ENCODE measurements at regions not wholly inside any gene's neighbourhood (a gene's known extent, or its start where the extent isn't known, plus 50 kb on each side); places are given as distances from the start of the nearest gene placed in this dataset.
"Not testable (repeated sequence)": the region's sequence is repeated elsewhere in the genome, so short reads cannot be mapped to it uniquely, and the experiment has no call there.

DNA sequence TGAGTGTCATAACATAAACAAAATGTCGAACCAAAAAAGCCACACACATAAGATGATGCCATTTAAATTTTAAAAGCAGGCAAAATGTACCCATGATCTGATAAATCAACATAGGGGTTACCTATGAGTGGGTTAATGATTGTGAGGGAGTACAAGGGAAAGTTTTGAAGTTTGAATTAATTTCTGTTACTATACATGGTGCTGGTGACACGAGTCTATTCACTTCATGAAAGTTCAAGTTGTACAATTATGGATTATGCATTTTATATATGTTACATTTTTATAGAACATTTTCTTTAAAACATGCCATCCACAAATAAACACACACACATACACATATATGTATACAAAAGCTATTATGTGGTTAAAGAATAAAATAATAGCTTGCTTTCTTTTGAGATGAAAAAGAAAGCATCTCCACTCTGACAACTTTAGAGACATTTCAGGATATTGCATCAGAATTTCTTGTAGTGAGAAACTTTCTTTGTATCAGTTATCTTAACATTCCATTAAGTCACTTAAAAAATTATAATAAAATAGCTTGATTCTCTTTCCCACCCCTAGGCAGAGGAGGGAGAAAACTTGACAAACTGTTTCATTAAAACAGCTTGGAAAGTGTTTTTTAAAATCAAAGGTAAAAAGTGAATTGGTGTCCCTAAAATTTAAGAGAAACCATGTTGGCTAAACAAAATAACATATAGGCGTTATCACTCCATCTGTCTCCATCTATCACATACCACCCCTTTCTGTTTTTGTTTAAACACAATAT lies 891.8 kb upstream of the NDST4 start:
- DNase-seq, result no peak

DNA sequence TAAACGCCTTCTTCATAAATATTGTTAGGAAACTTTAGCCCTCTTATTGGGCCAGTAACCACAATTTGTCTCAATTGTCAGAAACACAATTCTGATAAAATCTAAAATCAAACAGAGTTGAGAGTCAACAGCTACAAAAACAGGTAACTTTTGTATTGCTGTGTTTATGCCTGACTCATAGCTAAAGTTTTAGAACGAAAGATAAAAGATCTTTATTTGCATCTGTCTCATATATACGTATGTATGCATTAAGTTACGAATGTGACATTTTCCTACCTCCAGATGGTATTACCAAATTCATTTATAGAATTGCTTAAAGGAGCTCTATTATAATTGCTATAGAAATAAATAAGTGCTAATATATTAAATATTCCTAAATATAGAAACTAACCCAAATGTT lies 887.9 kb upstream of the NDST4 start:
- DNase-seq, result no peak

DNA sequence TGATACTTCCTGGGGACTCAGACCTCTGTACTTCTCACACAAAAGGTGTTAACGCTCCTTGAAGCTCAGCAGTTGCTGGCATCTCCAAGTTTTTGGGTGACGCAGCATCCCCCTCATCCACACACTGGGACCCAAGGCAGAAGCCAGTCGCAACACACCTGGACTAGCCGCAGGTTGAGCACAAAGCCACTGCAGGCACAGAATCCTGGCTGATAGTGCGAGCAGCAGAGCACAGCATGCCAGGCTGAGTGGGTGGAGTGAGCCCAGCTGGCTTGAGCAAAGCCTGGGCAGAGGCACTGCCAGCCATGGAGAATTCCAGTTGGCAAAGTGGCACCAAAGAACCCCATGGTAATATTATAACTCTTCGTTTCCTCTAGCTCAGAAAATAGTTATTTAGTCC lies 873.2 kb upstream of the NDST4 start:
- no peak for DNase-seq

DNA sequence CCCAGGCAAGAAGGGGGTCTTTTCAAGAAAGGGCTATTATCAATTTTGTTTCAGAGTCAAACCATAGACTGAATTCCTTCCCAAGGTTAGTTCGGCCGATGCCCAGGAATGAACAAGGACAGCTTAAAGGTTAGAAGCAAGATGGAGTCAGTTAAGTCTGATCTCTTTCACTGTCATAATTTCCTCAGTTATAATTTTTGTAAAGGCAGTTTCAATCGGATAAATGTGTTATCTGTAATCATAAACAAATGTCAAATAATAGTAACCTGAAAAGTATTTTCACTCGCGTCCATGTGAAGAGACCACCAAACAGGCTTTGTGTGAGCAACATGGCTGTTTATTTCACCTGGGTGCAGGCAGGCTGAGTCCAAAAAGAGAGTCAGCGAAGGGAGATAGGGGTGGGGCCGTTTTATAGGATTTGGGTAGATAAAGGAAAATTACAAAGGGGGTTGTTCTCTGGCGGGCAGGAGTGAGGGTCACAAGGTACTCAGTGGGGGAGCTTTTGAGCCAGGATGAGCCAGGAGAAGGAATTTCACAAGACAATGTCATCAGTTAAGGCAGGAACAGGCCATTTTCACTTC lies 862.1 kb upstream of the NDST4 start:
- DNase-seq, result not testable (repeated sequence)

DNA sequence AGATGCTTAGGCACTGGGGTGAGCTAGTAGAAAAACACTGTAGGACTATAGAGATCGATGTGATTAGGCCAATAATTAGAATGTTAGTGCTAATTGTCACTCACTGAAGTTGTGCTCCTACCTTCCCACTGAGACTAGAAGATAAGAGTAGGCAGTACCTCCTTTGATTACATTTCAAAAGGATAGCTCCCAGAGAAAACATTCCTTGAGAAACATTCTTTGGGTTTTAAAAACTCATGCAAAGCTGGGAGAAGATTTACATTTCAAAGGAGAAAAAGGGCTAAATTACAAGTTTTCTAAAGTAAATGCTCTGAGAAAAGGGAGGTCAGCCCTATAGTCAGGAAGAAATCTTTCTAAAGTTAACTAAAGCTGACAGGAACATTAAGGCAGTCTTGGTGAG lies 860.3 kb upstream of the NDST4 start:
- DNase-seq, result no peak

DNA sequence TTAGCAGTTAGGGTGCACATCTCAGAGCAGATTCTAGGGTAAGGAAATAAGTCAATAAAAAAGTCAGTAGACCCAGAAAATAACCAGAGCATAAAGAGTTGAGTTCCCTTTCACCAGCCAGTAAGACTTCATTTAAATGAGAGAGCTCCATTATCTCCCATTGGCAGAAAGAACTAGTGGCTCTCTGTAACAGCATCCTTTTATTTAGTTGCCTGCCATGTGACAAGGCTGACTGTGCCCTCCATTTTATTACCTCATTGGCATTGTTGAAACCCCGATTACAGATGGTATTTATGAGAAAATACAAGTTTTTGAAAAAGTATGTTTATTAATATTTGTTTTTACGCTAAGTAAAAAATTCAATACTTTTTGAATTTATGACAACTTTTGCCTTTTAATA lies 859.5 kb upstream of the NDST4 start:
- DNase-seq, result no peak

DNA sequence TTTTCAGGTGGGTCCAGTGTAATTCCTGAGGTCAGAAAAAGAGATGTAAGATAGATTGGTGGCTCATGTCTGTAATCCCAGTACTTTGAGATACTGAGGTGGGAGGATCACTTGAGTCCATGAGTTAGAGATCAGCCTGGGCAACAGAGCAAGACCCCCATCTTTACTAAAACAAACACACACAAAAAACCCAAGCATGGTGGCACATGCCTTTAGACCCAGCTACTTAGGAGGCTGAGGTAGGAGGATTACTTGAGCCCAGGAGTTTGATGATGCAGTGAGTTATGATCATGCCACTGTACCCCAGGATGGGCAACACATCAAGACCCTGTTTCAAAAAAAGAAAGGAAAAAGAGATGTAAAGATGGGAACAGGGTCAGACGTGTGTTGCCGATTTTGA lies 857.4 kb upstream of the NDST4 start:
- no peak for DNase-seq

DNA sequence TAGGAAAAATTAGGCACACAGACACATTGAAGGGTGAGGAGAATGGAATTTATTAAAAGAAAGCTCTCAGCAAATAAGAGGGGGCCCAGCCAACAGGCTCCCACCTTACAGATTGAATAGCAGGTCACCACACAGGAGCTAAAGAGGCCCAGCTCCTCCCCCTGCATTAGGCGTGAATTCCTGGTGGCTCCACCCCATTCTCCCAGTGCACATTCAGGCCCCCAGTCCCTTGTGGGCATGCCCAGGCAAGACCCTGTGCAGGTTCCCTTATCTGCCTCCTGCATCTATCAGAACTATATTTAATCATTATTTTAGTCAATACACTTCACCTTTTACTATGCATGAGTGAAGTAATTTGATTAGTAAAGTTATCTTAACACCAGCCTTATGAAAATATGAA lies 856.3 kb upstream of the NDST4 start:
- DNase-seq, result no peak

DNA sequence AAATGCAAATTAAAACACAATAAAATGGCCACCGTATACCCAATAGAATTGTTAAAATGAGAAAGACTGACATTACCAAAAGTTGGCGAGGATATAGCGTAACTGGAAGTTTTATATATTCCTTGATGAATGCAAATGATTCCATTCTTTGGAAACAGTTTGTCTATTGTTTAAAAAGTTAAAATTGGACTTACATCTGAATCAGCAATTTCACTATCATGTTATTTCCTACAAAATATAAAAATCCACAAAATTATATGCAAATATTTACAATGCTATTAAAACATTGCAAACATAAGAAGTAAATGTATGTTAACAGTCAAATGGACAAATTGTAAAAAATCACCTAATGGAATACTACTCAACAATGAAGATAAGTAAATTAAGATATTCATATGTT lies 852.2 kb upstream of the NDST4 start:
- DNase-seq, result no peak

DNA sequence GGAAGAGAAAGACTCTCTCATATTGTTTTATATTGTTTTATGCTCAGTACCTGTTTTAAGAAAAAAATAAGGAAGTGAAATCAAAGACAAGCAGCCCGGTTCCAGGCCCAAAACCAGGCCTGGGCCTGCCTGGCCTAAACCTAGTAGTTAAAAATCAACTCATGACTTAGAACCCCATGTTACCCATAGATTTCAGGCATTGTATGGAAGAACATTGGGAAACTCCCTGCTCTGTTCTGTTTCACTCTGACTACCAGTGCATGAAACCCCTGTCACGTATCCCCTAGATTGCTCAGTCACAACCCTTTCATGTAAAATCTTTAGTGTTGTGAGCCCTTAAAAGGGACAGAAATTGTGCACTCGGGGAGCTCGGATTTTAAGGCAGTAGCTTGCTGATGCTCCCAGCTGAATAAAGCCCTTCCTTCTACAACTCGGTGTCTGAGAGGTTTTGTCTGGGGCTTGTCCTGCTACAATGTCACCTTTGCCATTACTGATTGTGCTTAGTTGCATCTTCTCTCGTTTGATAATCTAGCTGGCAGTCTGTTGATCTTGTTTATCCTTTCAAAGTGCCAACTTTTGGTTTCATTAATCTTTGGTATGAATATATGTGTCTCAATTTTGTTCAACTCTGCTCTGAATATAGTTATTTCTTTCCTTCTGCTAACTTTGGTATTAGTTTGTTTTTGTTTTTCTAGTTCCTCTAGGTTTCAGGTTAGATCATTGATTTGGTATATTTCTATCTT lies 842.8 kb upstream of the NDST4 start:
- not testable (repeated sequence) for DNase-seq

DNA sequence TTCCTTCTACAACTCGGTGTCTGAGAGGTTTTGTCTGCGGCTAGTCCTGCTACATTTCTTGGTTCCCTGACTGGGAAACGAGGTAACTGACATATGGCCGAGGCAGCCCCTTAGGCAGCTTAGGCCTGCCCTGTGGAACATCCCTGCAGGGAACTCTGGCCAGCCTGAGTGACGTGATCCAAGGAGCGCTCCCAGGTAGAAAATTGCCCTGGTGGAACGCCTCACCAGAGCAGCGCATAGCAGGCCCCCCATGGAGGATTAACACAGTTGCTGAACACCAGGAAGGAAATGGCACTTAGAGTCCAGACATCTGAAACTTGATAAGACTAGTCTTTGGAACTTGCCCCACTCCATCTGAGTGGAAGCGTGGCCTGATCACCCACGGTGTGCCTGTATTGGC lies 837.4 kb upstream of the NDST4 start:
- no peak for DNase-seq

DNA sequence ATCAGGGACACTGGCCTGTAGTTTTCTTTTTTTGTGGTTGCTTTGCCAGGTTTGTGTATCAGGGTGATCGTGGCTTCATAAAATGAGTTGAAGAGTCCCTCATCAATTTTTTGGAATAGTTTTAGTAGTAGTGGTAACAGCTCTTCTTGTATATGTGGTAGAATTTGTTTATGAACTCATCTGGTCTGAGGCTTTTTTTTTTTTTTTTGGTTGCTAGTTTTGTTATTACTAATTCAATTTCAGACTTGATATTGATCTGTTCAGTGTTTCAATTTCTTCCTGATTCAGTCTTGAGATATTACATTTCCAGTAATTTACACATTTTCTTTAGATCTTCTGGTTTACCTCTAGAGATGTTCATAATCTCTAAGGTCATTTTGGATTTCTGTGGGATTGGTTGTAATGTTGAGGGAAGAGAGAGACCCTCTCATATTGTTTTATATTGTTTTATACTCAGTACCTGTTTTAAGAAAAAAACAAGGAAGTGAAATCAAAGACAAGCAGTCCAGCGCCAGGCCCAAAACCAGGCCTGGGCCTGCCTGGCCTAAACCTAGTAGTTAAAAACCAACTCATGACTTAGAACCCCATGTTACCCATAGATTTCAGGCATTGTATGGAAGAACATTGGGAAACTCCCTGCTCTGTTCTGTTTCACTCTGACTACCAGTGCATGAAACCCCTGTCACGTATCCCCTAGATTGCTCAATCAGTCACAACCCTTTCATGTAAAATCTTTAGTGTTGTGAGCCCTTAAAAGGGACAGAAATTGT lies 836.7 kb upstream of the NDST4 start:
- not testable (repeated sequence) for DNase-seq

DNA sequence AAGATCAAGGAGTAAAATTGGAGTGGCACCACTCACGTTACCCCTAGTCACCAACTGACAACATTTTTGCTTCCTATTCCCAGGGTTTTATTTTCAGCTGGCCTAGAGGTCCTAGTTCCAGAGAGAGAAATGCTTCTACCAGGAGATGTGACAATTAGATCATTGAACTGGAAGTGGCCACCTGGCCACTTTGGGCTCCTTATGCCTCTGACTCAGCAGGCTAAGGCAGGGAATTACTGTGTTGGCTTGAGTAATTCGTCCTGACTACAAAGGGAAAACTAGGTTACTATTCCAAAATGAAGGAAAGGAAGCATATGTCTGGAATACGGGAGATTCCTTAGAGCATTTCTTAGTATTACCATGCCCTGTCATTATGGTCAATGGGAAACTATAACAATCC lies 831.6 kb upstream of the NDST4 start:
- no peak for DNase-seq

DNA sequence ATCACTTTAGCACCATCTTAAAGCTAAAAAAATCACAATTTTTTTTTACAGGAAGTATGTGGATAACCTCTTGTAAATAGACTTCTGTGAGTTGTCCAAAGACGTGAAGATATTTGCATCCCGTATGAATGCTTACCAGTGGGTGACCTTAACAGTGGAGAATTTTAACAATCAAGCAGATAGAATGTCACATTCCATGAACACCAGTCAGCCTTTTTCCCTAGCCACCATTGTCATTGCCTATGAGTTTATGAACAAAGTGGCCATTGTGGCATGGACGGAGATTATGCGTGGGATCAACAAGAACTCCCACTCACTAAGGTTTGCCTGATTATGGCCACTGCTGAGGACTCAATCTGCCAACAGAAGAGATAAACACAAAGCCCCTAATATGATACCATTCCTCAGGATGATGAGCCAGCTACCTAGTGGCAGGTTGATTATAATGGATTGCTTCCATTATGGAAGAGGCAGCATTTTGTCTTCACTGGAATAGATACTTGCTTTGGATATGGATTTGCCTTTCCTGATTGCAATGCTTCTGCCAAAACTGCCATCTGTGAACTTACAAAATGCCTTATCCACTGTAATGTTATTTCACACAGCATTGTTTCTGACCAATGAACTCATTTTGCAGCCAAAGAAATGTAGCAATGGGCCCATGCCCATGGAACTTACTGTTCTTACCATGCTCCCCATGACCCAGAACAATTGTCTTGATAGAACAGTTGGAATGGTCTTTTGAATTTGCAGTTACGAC lies 830.9 kb upstream of the NDST4 start:
- DNase-seq, result no peak

DNA sequence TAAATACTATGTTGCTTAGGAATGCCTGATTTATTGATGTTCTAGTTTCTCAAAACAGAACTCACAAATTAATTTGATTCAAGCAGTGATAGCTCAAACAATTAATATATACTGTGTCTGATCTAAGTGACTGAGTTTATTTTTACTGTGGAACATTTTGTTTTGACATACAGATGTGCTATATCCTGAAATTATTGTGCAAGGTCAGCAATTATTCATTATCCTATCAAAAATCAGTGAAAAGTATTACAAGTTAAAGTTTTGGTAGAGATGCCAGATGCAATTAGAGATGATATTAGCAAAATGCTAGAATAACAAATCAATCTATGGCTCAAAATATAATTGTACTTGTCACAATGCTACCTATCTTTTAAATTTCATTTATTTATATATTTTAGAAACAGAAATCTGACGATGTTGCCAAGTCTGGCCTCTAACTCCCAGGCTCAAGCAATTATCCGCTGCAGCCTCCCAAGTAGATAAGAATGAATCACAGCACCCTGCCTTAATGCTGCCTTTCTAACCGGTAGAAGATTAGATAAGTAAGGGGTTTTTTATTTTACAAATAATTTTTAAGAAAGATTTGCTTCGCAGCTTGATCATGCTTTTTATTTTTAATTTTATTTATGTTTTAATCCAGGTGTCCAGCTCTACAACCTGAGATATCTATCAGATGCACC lies 825.5 kb upstream of the NDST4 start:
- no peak for DNase-seq

DNA sequence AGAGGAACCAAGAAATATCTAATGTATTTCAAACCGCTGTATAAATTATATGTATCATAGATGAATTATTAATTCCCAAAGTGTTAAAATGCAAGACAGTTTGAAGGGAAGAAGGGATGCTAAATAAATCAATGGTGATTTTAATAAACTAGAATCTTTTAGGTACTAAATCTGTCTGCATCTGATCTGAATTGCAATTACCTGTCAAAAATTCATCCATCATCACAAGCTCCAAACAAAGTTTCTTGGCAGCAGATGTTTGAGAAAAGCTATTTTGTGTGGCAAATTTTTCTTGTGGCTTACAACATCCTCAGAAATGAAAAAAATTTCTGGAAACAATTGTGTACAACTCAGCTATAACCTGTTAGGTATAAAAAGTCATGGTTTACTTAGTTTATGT lies 816.0 kb upstream of the NDST4 start:
- no peak for DNase-seq

DNA sequence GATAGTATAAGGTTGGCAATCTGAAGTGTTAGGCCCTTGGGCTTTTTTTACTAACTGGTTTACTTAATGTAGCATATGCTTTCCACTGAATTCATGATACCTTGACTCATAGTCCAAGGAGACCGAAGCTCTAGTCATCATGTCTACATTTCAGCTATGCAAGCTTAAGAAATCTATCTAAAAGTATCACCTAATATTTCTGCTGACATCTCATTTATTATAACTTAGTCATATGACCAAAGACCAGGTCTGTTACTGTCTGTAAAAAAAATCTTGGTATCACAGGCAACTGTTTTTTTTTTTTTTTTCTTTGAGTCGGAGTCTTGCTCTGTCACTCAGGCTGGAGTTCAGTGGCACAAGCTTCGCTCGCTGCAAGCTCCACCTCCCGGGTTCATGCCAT lies 814.0 kb upstream of the NDST4 start:
- no peak for DNase-seq

DNA sequence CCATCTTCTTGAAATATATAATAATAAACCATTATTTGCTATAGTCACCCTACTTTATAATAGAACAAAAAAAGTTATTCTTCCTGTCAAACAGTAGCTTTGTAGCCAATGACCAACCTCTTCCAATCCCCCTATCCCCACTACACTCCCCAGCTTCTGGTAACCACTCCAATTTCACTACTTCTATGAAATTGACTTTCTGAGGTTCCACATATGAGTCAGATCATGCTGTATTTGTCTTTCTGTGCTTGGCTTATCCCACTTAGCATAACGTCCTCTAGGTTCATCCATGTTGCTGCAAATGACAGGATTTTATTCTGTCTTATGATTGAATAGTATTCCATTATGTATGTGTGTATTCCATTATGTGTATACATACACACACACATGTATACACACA lies 809.7 kb upstream of the NDST4 start:
- DNase-seq, result no peak

DNA sequence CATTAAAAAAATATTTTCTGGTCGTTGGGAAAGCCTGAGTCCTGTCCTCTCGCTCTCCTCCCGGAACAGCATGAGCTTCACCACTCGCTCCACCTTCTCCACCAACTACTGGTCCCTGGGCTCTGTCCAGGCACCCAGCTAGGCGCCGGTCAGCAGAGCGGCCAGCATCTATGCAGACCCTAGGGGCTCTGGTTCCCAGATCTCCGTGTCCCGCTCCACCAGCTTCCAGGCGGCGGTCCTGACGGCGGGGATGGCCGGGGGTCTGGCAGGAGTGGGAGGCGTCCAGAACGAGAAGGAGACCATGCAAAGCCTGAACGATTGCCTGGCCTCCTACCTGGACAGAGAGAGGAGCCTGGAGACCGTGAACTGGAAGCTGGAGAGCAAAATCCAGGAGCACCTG lies 807.2 kb upstream of the NDST4 start:
- no peak for DNase-seq

DNA sequence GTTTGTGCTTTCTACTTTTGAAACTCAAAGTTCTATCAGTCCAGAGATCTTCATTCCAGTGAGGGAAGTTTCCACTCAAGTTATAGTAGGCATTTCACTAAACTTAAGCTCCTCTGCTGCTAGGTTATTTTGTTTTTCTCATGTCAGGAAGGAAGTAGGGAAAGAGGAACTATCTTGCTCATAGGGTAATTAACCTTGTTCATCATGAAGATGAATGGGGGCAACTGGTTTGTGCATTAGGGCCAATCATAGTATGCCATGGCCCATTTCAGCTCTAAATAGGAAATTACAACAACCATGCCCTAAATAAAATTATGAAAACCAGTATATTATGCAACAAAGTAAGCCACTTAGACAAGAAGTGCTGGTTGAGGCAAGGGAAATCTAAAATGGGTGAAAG lies 804.7 kb upstream of the NDST4 start:
- no peak for DNase-seq

DNA sequence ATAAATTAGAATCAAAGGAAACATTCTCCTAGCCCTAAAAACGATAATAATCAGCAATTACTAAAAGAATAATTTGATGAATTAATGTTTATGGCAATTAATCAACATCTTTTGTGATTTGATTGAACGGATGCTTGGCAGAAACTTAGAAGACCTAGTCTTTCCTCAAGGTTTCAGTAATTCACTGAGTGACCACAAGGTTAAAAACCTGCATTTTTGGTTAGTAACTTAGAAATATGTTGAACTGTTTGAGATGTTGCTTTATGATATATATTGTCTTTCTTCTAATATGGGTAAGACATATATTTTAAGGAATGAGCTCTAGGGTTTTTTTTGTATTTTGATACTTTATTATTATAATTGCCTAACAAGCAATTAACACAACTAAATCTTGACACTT lies 793.0 kb upstream of the NDST4 start:
- no peak for DNase-seq

DNA sequence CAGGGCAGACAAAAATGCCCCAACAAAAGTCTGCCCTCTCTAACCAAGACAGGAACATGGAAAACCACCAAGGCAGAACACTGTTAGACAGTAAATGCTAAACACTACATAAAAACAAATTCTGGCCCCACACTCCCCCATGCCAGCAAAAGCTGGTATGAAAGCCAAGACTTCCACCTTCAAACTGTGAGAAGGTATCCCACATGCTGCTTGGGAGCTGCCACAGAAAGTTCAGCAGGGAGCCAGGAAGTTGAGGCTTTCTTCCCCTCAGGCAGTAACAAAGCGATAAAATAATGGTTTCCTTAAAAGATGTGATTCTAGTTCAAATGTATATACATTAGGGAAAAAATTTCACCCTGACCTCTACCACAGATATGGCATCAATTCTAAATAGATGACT lies 770.4 kb upstream of the NDST4 start:
- no peak for DNase-seq

Data from activated CD8-positive, alpha-beta memory T cell treated with anti-CD3 and anti-CD28 coated beads for 24 hours (primary cell).